Loucy (cell line): ENCODE measurements at regions not wholly inside any gene's neighbourhood (a gene's known extent, or its start where the extent isn't known, plus 50 kb on each side); places are given as distances from the start of the nearest gene placed in this dataset.

Experiments
- H2AFZ ChIP-seq: fragments of 200-600 bp; sonication (generic); 2 replicates; pipeline ENCODE4 v1.6.0; 2016; ENCODE audit warnings: antibody characterized with exemption, mild to moderate bottlenecking, low read length, moderate library complexity
- H3F3A ChIP-seq: fragments of 200-600 bp; 2 replicates; pipeline ENCODE4 v1.6.0; 2016; ENCODE audit warnings: antibody characterized with exemption, low read depth, mild to moderate bottlenecking
- H3K27me3 ChIP-seq: fragments of 200-600 bp; sonication (generic); 2 replicates; pipeline ENCODE4 v1.6.1; 2014; ENCODE audit warnings: low read length, mild to moderate bottlenecking; ENCODE audit not compliant: insufficient read depth, poor library complexity, severe bottlenecking
- H3K36me3 ChIP-seq: fragments of 200-600 bp; sonication (generic); 2 replicates; pipeline ENCODE4 v1.6.1; 2016; ENCODE audit warnings: low read length; ENCODE audit not compliant: insufficient read depth
- H3K4me1 ChIP-seq: fragments of 200-600 bp; sonication (generic); 2 replicates; pipeline ENCODE4 v1.5.1; 2014; ENCODE audit warnings: low read length, mild to moderate bottlenecking; ENCODE audit not compliant: insufficient read depth, poor library complexity, severe bottlenecking
- H3K4me2 ChIP-seq: fragments of 200-600 bp; sonication (generic); 2 replicates; pipeline ENCODE4 v1.6.0; 2014; ENCODE audit warnings: antibody characterized with exemption, low read length, low read depth, mild to moderate bottlenecking; ENCODE audit not compliant: poor library complexity, severe bottlenecking
- H3K4me3 ChIP-seq: fragments of 200-600 bp; sonication (generic); 2 replicates; pipeline ENCODE4 v1.5.1; 2014; ENCODE audit warnings: low read length, mild to moderate bottlenecking, mixed read lengths; ENCODE audit not compliant: poor library complexity, severe bottlenecking
- H3K79me2 ChIP-seq: fragments of 200-600 bp; sonication (generic); 2 replicates; pipeline ENCODE4 v1.6.1; 2014; ENCODE audit warnings: low read length; ENCODE audit not compliant: insufficient read depth
- H3K9ac ChIP-seq: fragments of 200-600 bp; sonication (generic); 2 replicates; pipeline ENCODE4 v1.6.0; 2014; ENCODE audit warnings: mild to moderate bottlenecking, low read depth, low read length, moderate library complexity; ENCODE audit not compliant: poor library complexity, severe bottlenecking
- H3K9me2 ChIP-seq: fragments of 200-600 bp; sonication (generic); replicated peaks from 2 replicates; pipeline ENCODE4 v1.6.1; 2016; ENCODE audit warnings: low read depth, low read length, mixed read lengths
- H3K9me3 ChIP-seq: fragments of 200-600 bp; sonication (generic); 2 replicates; pipeline ENCODE4 v1.6.1; 2014; ENCODE audit warnings: mild to moderate bottlenecking, antibody characterized with exemption, low read length, low read depth; ENCODE audit not compliant: insufficient read depth
- H4K20me1 ChIP-seq: fragments of 200-600 bp; sonication (generic); 2 replicates; pipeline ENCODE4 v1.6.0; 2014; ENCODE audit warnings: antibody characterized with exemption, low read length, mild to moderate bottlenecking; ENCODE audit not compliant: insufficient read depth, poor library complexity, severe bottlenecking
- EZH2phosphoT487 ChIP-seq: fragments of 200-600 bp; IDR thresholded peaks from 2 replicates; pipeline ENCODE4 v1.6.1; 2018; ENCODE audit warnings: antibody characterized with exemption, mild to moderate bottlenecking, moderate library complexity, borderline replicate concordance
- TF ChIP-seq, protein P1 (sequence below): fragments of 200-600 bp; sonication (generic); conservative IDR thresholded peaks from 2 replicates; pipeline ENCODE4 v1.5.1; 2014; ENCODE audit warnings: mild to moderate bottlenecking, antibody characterized with exemption, low read length

DNA sequence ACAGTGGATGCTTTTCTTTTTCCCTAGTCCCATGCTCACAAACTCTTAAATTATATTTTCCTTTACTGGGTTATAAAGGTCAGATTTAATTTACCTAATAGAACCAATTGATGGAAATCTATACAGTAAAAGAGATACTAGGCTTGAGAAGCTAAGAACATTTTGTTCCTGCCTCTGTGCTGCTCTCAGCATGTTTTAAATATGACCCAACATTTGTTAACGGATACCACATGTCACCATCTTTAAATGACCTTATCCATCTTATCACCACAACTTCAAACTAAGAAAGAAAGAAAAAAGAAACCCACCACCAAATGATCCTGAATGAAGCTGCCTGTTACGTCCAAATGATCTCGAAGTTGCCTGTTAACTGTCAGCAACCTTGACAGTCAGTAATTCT is 334.7 kb upstream of the ZNF608 start:
- H3K9ac ChIP-seq, result no peak overlapping the region
- no peaks in the 10 kb centered on the region for H4K20me1 ChIP-seq
- no peaks in the 10 kb centered on the region for H3K79me2 ChIP-seq
- H3K4me1 ChIP-seq, result no peaks in the 10 kb centered on the region
- H2AFZ ChIP-seq, result no peak overlapping the region
- H3K36me3 ChIP-seq, result no peaks in the 10 kb centered on the region
- no peaks in the 10 kb centered on the region for H3K27me3 ChIP-seq
- no peak overlapping the region for H3K4me3 ChIP-seq
- H3K4me2 ChIP-seq, result no peak overlapping the region
- no peaks in the 10 kb centered on the region for H3K9me3 ChIP-seq
- no peak for TF ChIP-seq EZH2phosphoT487
- TF ChIP-seq, protein P1, sequence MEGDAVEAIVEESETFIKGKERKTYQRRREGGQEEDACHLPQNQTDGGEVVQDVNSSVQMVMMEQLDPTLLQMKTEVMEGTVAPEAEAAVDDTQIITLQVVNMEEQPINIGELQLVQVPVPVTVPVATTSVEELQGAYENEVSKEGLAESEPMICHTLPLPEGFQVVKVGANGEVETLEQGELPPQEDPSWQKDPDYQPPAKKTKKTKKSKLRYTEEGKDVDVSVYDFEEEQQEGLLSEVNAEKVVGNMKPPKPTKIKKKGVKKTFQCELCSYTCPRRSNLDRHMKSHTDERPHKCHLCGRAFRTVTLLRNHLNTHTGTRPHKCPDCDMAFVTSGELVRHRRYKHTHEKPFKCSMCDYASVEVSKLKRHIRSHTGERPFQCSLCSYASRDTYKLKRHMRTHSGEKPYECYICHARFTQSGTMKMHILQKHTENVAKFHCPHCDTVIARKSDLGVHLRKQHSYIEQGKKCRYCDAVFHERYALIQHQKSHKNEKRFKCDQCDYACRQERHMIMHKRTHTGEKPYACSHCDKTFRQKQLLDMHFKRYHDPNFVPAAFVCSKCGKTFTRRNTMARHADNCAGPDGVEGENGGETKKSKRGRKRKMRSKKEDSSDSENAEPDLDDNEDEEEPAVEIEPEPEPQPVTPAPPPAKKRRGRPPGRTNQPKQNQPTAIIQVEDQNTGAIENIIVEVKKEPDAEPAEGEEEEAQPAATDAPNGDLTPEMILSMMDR, result no peak
- H3F3A ChIP-seq, result no peaks in the 10 kb centered on the region
- no peaks in the 10 kb centered on the region for H3K9me2 ChIP-seq

DNA sequence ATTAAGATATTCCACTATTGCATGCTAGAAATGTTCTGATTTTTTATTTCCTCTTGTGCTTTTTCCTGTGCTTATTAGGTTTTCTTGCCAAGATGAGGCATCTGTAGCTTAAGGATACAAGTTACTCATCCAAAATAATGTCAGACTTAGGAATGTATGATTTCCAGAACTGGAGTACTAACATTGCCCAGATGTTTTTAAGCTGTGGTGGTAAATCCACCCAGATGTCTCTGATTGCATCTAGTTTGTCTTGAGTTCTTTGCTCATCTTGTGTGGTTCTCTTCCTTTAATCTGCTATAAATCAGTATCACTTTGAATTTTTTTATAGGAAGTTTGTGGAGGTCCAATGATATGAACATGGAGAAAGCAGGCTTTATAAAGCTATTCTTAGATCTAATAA is 337.5 kb upstream of the ZNF608 start:
- Histone ChIP-seq H2AFZ (no peak overlapping the region), H3K27me3 (no peaks in the 10 kb centered on the region), H4K20me1 (no peaks in the 10 kb centered on the region), H3K4me3 (no peak overlapping the region), H3F3A (no peaks in the 10 kb centered on the region), H3K9me3 (no peaks in the 10 kb centered on the region), H3K4me1 (no peaks in the 10 kb centered on the region), H3K4me2 (no peak overlapping the region), H3K36me3 (no peaks in the 10 kb centered on the region), H3K9me2 (no peaks in the 10 kb centered on the region), H3K79me2 (no peaks in the 10 kb centered on the region), H3K9ac (no peak overlapping the region)
- TF ChIP-seq EZH2phosphoT487, result no peak
- TF ChIP-seq, protein P1, result no peak

DNA sequence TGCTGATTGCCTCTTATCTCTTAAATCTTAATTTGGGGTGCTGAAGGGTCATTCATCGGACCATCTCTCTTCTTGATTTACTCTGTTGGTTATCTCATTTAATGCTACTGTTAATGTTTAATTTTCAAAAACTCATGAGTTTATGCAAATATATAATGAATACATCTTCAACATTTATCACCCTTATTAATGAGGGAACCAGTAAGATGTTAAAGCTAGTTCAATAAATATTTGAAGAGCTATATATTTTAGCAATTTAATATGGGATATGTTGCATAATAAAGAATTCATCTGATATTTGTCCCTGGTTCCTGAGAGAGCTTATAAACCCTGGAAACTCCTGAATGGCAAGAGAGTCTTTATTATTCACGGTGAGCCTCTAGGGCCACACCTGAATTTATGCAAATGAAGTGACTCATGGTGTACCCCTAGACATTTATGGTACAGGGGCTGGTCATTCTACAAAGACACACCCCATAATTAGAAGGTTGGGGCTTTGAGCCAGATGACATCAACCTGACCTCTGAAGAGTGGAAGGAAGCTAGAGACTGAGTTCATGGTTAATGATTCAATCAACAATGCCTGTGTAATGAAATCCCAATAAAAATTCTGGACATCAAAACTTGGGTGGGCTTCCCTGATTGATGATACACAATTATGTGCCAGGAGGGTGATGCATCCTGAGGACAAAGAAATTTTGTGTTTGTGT is 339.5 kb upstream of the ZNF608 start:
- Histone ChIP-seq H3K79me2 (no peaks in the 10 kb centered on the region), H4K20me1 (no peaks in the 10 kb centered on the region), H3K9me2 (no peaks in the 10 kb centered on the region), H3K9me3 (no peaks in the 10 kb centered on the region), H3F3A (no peaks in the 10 kb centered on the region), H3K9ac (no peak overlapping the region), H3K27me3 (no peaks in the 10 kb centered on the region), H2AFZ (no peak overlapping the region), H3K4me3 (no peak overlapping the region), H3K4me1 (no peaks in the 10 kb centered on the region), H3K36me3 (no peaks in the 10 kb centered on the region), H3K4me2 (no peak overlapping the region)
- no peak for TF ChIP-seq EZH2phosphoT487
- TF ChIP-seq, protein P1, result no peak
